CMK (cell line): ENCODE measurements at regions not wholly inside any gene's neighbourhood (a gene's known extent, or its start where the extent isn't known, plus 50 kb on each side); places are given as distances from the start of the nearest gene placed in this dataset.
"Not testable (repeated sequence)": the region's sequence is repeated elsewhere in the genome, so short reads cannot be mapped to it uniquely, and the experiment has no call there.

Source experiments
- DNase-seq: peaks from one replicate; pipeline ENCODE4 v3.0.0-alpha.2; 2010; ENCODE audit warnings: low read depth

DNA sequence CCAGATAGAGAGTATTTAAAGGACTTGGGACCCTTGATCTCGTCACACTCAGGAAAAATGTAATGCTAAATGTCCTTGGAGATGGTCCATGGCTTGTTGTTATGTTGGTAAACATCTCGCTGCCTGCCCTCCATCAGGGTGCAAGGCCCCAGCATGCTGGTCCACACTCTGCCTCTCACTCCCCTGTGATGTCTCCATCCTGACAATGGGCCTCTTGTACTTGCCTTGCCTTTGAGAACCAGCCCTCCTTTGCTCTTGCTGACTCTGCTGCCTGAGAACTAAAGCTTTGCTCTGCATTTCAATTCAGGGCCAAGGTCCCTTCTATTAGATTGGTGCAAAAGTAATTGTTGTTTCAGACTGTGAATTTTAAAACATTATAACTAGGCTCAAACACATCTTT lies 131.0 kb upstream of the LMNTD1 start:
- DNase-seq, result no peak

DNA sequence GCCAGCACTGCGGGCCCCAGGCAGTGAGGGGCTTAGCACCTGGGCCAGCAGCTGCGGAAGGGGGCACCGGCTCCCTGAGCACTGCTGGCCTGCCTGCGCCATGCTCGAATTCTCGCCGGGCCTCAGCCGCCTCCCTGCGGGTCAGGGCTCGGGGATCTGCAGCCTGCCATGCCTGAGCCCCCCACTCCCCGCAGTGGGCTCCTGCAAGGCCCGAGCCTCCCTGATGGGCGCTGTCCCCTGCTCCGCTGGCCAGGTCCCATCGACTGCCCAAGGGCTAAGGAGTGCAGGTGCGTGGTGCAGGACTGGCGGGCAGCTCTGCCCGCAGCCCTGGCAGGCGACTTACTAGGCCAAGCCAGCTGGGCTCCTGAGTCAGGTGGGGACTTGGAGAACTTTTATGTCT lies 133.3 kb upstream of the LMNTD1 start:
- no peak for DNase-seq

DNA sequence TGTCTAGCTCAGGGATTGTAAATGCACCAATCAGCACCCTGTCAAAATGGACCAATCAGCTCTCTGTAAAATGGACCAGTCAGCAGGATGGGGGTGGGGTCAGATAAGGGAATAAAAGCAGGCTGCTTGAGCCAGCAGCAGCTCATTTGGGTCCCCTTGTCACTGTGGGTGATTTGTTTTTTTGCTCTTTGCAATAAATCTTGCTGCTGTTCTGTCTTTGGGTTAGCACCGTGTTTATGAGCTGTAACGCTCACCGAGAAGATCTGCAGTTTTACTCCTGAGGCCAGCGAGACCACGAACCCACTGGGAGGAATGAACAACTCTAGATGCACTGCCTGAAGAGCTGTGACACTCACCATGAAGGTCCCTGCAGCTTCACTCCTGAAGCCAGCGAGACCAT lies 134.1 kb upstream of the LMNTD1 start:
- no peak for DNase-seq

- not testable (repeated sequence) for DNase-seq
These were observed 135.8 kb upstream of the LMNTD1 start for GRCh38 chr12:25688851-25689250.

- no peak for DNase-seq
These were observed 137.0 kb upstream of the LMNTD1 start for GRCh38 chr12:25689996-25690501.

DNA sequence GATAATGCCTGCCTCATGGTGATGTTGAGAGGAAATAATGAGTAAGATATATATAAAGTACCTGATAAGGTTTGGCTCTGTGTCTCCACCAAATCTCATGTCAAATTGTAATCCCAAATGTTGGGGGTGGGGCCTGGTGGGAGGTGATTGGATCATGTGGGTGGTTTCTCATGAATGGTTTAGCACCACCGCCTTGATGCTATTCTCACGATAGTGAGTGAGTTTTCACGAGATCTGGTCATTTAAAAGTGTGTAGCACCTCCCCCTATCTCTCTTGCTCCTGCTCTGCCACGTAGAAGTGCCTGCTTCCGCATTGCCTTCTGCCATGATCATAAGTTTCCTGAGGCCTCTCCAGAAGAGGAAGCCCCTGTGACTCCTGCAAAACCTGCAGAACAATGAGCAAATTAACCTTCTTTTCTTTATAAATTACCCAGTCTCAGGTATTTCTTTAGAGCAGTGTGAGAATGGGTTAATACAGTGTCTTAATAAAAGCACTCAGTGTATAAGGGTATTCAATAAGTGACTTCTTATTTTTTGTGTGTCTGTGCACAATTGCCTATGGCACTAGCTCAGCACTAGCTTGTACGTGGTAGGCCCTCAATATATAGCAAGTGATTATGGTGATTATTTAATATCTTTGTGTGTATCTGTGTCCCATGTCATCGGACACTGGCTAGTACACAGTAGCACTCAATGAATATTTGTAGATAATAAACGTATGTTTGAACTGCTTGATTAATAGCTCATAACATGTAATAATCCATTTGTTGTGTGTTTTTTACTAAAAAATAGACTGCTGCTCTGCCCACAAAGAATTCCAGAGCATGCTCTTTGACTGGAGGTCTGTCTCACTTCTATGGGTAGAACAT lies 138.1 kb upstream of the LMNTD1 start:
- peak; percentile 45 for DNase-seq

- no peak for DNase-seq
These were observed 138.7 kb upstream of the LMNTD1 start for GRCh38 chr12:25691865-25692114.

- DNase-seq, result no peak
These were observed 139.3 kb upstream of the LMNTD1 start for GRCh38 chr12:25692115-25693035.

GRCh38 chr12:25694072-25694471 lies 141.0 kb upstream of the LMNTD1 start:
- DNase-seq, result no peak

DNA sequence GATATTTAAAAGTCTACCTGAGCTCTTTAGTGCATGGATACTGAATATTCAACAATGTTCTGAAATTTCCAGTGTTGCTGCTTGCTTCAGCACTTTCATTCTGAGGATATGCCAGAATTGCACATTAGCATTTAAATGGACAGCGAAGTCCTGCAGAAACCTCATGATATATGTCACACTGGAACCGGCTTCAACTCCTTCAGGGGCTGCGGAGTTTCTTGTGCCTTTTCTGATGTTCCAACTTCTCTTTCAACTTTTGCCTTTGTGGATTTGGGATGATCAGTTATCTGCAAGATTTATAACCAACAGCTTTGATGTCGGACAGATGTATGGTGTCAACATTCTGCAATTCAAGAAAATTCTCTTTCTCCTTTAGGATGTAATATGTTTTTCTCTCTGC lies 142.5 kb upstream of the LMNTD1 start:
- no peak for DNase-seq

DNA sequence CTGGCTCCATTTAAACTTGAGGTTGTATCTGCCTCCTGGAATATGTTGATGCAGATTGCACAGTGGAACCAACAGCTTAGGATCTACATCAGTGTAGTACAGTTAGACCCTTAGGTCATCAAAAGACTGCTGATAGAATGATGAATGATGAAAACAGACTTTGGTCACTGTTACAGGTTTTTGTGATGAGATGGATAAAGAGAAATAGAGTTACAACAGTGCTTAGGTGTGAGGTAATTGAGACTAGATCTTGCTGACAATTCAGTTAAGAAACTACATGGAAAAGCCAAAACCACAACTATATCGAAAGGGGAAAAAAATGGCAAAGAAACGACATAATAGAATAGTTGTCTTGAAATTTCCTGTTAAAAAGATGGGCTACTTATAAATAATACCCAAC lies 145.7 kb upstream of the LMNTD1 start:
- DNase-seq, result no peak

DNA sequence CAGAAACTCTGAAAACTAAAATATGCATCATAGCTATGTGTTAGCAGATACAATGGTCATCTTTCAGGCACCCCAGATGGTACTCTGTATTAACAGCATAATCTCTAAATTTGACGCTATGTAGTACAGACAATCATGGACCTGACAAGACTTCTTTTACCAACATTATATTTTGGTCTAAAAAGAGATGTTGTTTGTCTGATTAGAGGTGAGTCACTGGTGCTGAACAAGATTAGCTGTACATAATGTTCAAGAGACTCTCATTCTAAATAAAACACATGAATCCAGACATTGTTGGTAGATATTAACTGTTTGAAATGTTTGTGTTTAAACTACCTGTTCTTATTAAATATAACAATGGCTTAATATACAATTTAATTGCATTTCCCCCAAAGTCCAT lies 146.4 kb upstream of the LMNTD1 start:
- DNase-seq, result no peak

DNA sequence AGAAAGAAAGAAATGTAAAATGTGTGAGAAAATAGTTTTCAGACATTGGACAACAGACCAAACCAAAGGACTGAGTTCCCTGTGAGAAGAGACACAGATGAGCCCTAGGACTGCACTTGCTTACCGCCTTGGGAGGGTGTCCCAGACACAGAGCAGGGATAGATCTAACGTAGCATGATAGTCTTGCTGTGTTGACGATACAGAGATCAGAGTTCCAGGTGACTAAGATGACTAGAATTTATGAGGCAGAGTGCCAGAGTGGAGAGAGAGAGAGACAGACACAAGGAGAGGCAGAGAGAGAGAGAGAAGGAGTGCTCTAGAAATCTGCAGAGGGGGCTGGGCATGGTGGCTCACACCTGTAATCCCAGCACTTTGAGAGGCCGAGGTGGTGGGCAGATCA lies 148.2 kb upstream of the LMNTD1 start:
- DNase-seq, result no peak

GRCh38 chr12:25702553-25702952 lies 149.5 kb upstream of the LMNTD1 start:
- no peak for DNase-seq

DNA sequence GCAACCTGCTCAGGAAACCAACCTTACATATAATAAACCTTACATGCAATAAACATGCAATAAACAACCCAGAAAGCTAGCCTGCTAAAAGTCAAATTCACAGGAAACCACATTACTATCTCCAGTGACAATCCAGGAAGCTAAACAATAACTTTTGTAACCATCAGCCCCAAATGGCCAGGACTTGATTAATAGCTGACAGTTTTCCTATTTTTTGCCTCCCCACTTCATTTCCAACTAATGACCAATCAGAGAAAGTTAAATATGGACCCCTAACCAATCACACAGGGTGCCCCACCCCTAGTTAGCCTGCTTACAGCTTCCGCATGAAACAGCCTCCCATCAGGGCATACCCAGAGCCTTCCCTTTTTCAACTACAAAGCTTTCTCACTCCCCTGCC lies 152.2 kb upstream of the LMNTD1 start:
- DNase-seq, result peak; percentile 74

DNA sequence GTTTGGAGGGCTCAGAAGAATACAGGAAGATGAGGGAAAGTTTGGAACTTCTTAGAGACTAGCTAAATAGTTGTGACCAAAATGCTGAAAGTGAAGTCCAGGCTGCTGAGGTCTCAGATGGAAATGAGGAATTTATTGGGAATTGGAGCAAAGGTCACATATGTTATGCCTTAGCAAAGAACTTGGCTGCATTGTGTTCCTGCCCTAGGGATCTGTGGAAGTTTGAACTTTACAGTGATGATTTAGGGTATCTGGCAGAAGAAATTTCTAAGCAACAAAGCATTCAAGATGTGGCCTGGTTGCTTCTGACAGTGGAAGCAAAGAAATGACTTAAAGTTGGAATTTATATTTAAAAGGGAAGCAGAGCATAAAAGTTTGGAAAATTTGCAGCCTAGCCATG lies 153.6 kb upstream of the LMNTD1 start:
- not testable (repeated sequence) for DNase-seq

GRCh38 chr12:25707056-25707455 lies 154.0 kb upstream of the LMNTD1 start:
- DNase-seq, result no peak

DNA sequence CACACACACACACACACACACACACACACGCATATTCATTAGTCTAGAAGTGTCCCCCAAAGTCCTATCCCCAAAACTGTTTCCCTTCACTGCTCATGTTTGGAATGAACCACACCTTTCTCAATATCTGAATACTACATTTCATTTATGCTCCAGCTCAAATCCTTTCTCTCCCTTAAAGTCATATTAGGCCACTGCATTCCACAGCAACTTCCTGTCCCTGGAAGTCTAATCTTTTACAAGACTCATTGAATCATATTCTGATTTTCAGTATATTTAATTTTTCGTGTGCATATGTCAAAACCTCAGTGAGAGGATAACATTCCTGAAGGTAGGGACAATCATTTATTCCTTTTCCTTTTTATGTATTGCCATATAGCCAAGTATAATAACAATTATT lies 155.6 kb upstream of the LMNTD1 start:
- no peak for DNase-seq

GRCh38 chr12:25710128-25710527 lies 157.0 kb upstream of the LMNTD1 start:
- no peak for DNase-seq

- DNase-seq, result not testable (repeated sequence)
These were observed 158.0 kb upstream of the LMNTD1 start for GRCh38 chr12:25710938-25711605.

DNA sequence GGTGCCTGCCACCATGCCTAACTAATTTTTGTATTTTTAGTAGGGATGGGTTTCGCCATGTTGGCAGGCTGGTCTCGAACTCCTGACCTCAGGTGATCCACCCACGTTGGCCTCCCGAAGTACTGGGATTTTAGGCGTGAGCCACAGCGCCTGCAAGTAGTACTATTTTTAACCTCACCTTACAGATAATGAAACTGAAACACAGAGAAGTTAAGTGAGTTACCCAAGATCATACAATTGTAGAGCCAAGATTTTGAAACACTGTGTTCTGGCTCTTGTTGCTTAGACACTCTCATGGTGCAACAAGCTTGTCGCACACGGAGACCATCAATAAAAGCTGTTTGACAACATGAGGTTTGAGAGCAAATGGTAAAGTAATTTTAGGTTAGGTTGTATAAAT lies 159.1 kb upstream of the LMNTD1 start:
- no peak for DNase-seq

DNA sequence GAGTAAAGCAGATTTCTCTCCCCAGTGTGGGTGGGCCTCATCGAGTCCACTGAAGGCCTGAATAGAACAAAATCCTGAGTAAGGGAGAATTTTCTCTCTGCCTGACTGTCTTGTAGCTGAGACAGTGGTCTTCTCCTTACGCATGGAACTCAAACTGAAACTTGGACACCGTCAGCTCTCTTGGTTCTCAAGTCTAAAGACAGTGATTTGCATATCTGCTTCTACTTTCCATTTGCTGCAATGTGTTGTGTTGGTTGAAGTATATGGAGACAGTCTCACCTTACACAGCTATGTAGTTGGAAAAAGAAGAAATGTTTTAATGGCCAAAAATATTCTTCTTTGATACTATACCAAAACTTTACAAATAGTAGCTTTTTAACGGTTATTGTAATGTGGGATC lies 160.2 kb upstream of the LMNTD1 start:
- DNase-seq, result no peak
